Naive B cell (primary cell): ENCODE measurements at regions not wholly inside any gene's neighbourhood (a gene's known extent, or its start where the extent isn't known, plus 50 kb on each side); places are given as distances from the start of the nearest gene placed in this dataset.

Source experiments
- ATAC-seq, 2 donors: fragments of 150-1000 bp; cut with Tn5 transposase; 2 replicates each; pipeline ENCODE4 v1.10.0; 2021; ENCODE audit warnings: low read depth in 2 of 2, mild to moderate bottlenecking in 2 of 2, moderate library complexity in 2 of 2
- DNase-seq: peaks from one replicate; pipeline ENCODE4 v3.0.0; 2022
- H3K27ac Mint-ChIP-seq, 6 donors: one replicate each; pipeline ENCODE4 v1.8.0; 2020 to 2022; ENCODE audit warnings: mild to moderate bottlenecking in 6 of 6, mixed read lengths in 6 of 6, moderate library complexity in 5 of 6, inconsistent platforms in 2 of 6
- H3K27me3 Mint-ChIP-seq, 3 donors: one replicate each; pipeline ENCODE4 v1.8.0; 2021 to 2022; ENCODE audit warnings: mixed read lengths in 3 of 3, mild to moderate bottlenecking in 1 of 3
- H3K36me3 Mint-ChIP-seq, 2 donors: one replicate each; pipeline ENCODE4 v1.8.0; 2020 to 2022; ENCODE audit warnings: mixed read lengths in 2 of 2, inconsistent platforms in 1 of 2, mild to moderate bottlenecking in 1 of 2
- H3K4me1 Mint-ChIP-seq, 3 donors: one replicate each; pipeline ENCODE4 v1.8.0; 2020 to 2022; ENCODE audit warnings: mixed read lengths in 3 of 3, inconsistent platforms in 1 of 3, mild to moderate bottlenecking in 1 of 3, moderate library complexity in 1 of 3
- H3K4me3 Mint-ChIP-seq, 8 donors: one replicate each; pipeline ENCODE4 v1.8.0; 2020 to 2022; ENCODE audit warnings: mild to moderate bottlenecking in 8 of 8, mixed read lengths in 8 of 8, moderate library complexity in 8 of 8, inconsistent platforms in 2 of 8
- H3K9me3 Mint-ChIP-seq, 7 donors: one replicate each; pipeline ENCODE4 v1.8.0; 2020 to 2022; ENCODE audit warnings: mixed read lengths in 7 of 7, mild to moderate bottlenecking in 5 of 7, inconsistent platforms in 2 of 7, moderate library complexity in 1 of 7

DNA sequence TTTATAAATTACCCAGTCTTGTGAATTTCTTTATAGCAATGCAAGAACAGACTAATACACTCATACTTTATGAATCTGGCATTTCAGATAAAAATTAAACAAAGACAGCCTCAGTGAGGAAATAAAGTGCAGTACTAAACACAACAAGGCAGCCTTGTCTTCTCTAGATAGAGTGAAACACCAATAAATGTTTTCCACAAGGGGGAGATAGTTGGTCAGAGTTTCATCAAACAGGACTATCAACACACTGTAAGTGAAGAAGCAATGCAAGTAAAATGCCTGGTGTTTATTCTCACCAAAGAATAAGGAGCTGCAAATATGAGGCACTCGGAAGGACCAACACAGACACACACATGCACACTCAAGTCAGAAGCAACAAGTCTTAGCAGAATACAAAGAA is 62.8 kb downstream of the FAM9B start:
- Mint-ChIP-seq H3K36me3 (no peaks in the 10 kb centered on the region), H3K27ac (no peak overlapping the region), H3K4me1 (no peaks in the 10 kb centered on the region), H3K4me3 (no peak overlapping the region), H3K27me3 (peaks cover 0 to 2% (median under 1%) of the 10 kb centered on the region in 3 donors), H3K9me3 (peaks cover 0 to 10% (median 2%) of the 10 kb centered on the region in 7 donors)
- DNase-seq (peak; percentile 21), ATAC-seq (peak; percentile 55 to 70)

DNA sequence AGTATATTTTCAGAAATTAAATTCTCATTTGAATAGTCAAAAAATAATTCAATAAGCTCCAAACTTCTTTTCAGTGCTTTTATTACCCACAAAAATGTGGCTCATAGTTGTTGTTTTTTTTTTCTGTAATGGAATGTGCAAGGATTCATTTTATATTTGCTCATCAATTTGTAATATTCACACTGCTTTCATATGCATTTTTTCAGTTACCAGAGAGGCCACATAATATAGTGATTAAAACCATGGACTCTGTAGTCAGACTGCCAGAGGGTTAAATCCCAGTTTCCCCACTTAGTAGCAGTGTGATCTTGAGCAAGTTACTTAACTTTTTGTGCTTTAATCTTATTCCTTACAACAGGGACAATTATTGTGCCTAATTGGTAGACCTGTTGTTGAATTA is 64.5 kb downstream of the FAM9B start:
- no peak for ATAC-seq
- Mint-ChIP-seq H3K4me1 (no peaks in the 10 kb centered on the region), H3K9me3 (peaks cover 1 to 20% (median 8%) of the 10 kb centered on the region in 7 donors), H3K27me3 (peaks cover 0 to 13% (median 6%) of the 10 kb centered on the region in 3 donors), H3K4me3 (no peak overlapping the region), H3K36me3 (peaks cover 0 to 2% of the 10 kb centered on the region in 2 donors), H3K27ac (no peak overlapping the region)
- DNase-seq: no peak

DNA sequence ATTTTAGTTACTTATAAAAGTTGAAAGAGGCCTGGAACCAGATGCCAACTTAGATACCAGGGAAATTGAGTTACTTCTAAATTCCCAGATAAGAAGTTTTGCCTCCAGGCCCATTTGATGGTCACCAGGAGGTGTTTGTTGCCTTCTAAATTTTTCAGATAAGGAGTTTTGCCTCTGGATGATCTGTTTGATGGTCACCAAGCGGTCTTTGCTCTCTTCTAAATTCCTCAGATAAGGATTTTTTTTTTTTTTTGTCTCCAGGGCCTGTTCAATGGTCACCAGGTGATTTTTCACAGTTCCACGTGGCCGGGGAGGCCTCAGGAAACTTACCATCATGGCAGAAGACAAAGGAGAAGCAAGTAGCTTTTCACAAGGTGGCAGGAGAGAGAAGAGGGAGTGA is 66.5 kb downstream of the FAM9B start:
- Mint-ChIP-seq H3K4me1 (no peaks in the 10 kb centered on the region), H3K36me3 (peaks cover 0 to 4% of the 10 kb centered on the region in 2 donors), H3K27me3 (peaks cover 0 to 27% (median 6%) of the 10 kb centered on the region in 3 donors), H3K4me3 (no peak overlapping the region), H3K27ac (no peak overlapping the region), H3K9me3 (peaks cover 4 to 36% (median 24%) of the 10 kb centered on the region in 7 donors)
- no peak for ATAC-seq
- no peak for DNase-seq

DNA sequence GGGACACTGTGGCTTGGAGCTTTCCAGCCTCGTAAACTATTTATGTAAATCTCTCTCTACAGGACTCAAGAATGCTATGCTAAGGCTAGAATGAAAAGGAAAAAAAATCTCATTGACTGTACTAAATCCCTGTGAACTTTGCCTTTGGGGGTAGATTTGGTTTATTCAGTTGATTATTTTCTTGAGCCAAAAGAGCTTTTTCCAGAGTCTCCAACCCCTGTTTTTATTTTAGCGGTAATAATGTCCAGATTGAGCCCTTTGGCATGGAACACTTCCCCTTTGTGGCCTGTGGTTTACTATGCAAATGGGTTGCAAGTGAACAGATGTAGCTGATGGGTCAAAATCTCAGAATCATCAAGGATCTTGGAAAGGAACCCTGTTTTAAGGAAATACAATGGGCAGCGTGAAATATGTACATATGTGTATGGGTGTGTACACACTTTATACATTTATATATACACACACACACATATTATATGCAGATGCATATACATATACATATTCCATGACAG is 72.9 kb downstream of the FAM9B start:
- Mint-ChIP-seq H3K4me1 (peaks cover 8 to 23% (median 14%) of the 10 kb centered on the region in 3 donors), H3K4me3 (peak overlapping the region in 1 of 8 donors; percentile 7), H3K27ac (no peak overlapping the region), H3K9me3 (peaks cover 0 to 28% (median 24%) of the 10 kb centered on the region in 7 donors), H3K36me3 (peaks cover 4 to 7% of the 10 kb centered on the region in 2 donors), H3K27me3 (peaks cover 39 to 53% (median 42%) of the 10 kb centered on the region in 3 donors)
- ATAC-seq: peak; percentile 72 to 84
- DNase-seq: peak; percentile 26

DNA sequence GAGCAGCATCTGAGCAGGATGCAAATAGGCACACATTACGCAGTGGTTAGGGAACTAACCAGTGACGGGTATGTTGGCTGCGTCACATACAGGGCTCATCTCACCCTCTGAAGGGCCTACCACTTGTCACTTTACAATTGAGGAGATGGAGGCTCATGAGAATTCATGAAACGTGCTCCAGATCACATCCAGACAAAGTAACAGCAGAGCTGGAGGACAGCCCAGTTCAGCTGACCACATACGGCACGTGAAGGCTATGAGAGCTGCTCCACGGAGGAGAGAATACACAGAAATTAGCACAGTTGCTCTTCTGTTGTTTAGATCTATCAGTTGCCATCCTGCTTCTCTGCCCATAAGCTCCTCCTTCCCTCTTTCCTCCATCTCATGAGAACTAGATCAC is 78.4 kb downstream of the FAM9B start:
- DNase-seq: no peak
- peaks cover 0 to 7% of the 10 kb centered on the region in 2 donors for H3K36me3 Mint-ChIP-seq
- no peaks in the 10 kb centered on the region for H3K9me3 Mint-ChIP-seq
- no peak for ATAC-seq
- no peak overlapping the region for H3K4me3 Mint-ChIP-seq
- no peak overlapping the region for H3K27ac Mint-ChIP-seq
- peaks cover 40 to 48% (median 45%) of the 10 kb centered on the region in 3 donors for H3K27me3 Mint-ChIP-seq
- peaks cover 5 to 14% (median 8%) of the 10 kb centered on the region in 3 donors for H3K4me1 Mint-ChIP-seq

DNA sequence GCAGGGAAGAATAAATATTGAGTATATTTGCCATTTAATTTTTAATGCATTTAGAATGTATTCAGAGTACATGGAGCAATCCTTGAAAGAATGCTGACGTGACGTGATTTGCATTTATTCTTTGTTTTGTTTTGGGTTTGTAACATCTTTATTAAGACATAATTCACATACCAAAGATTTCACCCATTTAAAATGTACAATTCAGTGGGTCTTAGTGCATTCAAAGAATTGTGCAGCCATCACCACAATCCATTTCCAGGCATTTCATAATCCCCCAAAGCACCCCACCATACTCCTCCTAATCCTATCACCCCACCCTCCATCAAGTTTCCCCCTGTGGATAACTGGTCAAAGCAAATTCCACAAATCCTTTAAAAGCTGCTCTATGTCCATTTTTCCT is 87.4 kb downstream of the FAM9B start:
- Mint-ChIP-seq H3K4me3 (peak overlapping the region in 1 of 8 donors; percentile 29), H3K27ac (no peak overlapping the region), H3K4me1 (no peaks in the 10 kb centered on the region), H3K36me3 (no peaks in the 10 kb centered on the region), H3K9me3 (no peaks in the 10 kb centered on the region), H3K27me3 (peaks cover 15 to 34% (median 30%) of the 10 kb centered on the region in 3 donors)
- ATAC-seq (no peak), DNase-seq (no peak)

DNA sequence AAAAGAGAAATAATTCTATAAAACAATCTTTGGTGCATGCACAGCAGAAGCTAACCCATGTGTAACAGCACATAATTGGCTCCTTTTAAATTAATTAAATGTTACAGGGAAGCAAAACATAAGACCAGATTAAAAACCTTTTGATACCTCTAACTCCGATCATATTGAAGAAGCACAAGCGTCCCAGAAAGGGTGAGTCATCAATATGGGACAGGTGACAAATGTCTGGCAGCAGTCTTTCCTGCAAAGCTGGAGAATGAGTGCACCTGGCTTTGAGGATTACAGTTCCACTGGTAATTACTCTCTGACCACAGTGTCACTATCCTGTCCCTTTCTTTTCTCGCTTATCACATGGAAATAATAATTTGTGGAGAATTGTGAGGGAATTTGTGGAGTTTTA is 94.6 kb downstream of the FAM9B start:
- no peak overlapping the region for H3K27ac Mint-ChIP-seq
- ATAC-seq: no peak
- H3K27me3 Mint-ChIP-seq: peaks cover 9 to 32% (median 24%) of the 10 kb centered on the region in 3 donors
- DNase-seq: no peak
- no peaks in the 10 kb centered on the region for H3K36me3 Mint-ChIP-seq
- H3K9me3 Mint-ChIP-seq: peaks cover 2 to 18% (median 10%) of the 10 kb centered on the region in 7 donors
- no peak overlapping the region for H3K4me3 Mint-ChIP-seq
- H3K4me1 Mint-ChIP-seq: no peaks in the 10 kb centered on the region

DNA sequence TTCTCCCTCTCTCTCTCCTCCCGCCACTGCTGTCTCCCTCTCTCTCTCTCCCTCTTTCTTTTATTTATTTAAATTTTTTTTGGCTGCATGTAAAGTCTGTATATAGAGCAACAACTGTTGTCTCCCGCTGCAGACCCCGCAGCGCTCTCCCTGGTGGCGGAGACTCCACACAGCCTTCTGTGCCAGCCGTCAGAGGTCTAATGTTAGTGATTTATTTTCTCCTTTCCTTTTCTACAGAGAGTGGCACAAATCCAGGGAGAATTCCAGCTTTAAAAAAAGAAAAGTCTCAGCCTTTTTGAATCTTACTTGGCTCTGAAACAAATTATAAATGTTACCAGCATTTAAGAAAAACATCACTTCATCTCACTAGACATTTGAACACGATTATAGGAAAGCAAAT is 106.2 kb downstream of the FAM9B start:
- H3K27ac Mint-ChIP-seq: no peak overlapping the region
- no peak overlapping the region for H3K4me3 Mint-ChIP-seq
- peaks cover 11 to 22% (median 15%) of the 10 kb centered on the region in 3 donors for H3K27me3 Mint-ChIP-seq
- no peak for DNase-seq
- no peaks in the 10 kb centered on the region for H3K4me1 Mint-ChIP-seq
- peaks cover 0 to 9% (median 4%) of the 10 kb centered on the region in 7 donors for H3K9me3 Mint-ChIP-seq
- H3K36me3 Mint-ChIP-seq: no peaks in the 10 kb centered on the region
- no peak for ATAC-seq

DNA sequence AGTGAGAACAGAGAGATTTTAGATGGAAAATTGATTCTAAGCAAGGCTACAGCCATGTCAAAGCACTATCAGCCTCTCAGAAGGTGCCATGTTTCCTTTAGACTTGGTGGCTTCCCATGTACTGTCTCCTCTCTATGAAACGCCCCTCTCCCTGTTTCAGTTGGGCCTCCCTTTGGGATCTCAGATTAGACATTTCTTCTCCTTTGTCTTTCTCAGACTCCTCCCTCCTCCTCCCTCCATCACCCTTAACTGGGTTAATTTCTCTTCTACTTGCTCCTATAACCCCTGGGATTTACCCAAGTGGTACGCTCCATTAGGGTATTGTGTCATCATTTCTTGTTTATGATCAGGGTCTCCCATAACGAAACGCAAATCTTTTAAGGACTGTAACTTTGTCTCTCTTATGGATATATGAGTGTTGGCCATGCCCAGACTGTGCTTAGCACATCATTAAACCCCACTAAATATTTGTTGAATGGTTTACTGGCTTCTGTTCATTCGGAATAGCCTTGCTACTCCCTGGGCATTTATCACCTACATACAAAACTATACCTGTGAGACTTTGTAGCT is 106.8 kb downstream of the FAM9B start:
- no peaks in the 10 kb centered on the region for H3K4me1 Mint-ChIP-seq
- ATAC-seq: no peak
- H3K27ac Mint-ChIP-seq: no peak overlapping the region
- H3K36me3 Mint-ChIP-seq: no peaks in the 10 kb centered on the region
- no peak for DNase-seq
- peaks cover 0 to 9% (median 0%) of the 10 kb centered on the region in 7 donors for H3K9me3 Mint-ChIP-seq
- peaks cover 11 to 22% (median 15%) of the 10 kb centered on the region in 3 donors for H3K27me3 Mint-ChIP-seq
- H3K4me3 Mint-ChIP-seq: no peak overlapping the region

DNA sequence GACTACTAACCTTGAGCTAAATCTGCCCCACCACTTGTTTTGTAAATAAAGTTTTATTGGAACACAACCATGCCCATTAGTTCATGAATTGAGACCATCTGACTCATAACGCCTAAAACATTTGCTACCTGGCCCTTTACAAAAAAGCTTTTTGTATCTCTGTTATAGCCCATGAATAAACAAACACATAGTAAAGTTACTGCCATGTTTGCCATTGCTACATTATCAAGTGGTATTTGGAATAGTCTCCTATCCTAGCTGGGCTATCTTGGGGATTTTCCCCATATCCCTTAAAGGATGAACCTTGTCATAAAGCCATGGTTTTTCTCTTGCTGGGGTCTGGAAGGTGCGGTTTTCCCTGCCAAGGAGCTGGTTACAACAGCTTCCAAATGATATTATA is 112.3 kb downstream of the FAM9B start:
- Mint-ChIP-seq H3K27ac (no peak overlapping the region), H3K4me3 (no peak overlapping the region)

DNA sequence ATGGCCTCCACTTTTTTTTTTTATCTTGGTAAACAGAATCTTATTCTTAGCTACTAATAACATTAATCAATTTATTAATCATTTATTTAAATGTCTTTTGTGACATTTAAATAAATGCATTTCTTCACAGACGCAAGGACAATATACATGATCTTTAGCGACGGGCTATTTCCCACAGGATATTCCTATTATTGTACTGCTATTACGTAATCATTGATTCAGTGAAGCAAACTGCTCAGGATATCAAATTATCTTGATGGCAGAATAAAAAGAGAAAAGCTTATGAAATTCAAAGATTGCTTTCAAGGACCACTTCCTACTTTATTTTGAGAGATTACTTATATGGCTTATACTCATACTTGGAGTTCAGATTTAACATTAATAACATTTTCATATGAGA is 114.1 kb downstream of the FAM9B start:
- no peak for ATAC-seq
- Mint-ChIP-seq H3K27ac (no peak overlapping the region), H3K27me3 (peaks cover 5 to 21% (median 11%) of the 10 kb centered on the region in 3 donors), H3K36me3 (no peaks in the 10 kb centered on the region), H3K4me1 (no peaks in the 10 kb centered on the region), H3K9me3 (no peaks in the 10 kb centered on the region), H3K4me3 (no peak overlapping the region)
- no peak for DNase-seq

More for the DNA sequence above, 112.3 kb downstream of the FAM9B start:
- peaks cover 11 to 35% (median 20%) of the 10 kb centered on the region in 3 donors for H3K27me3 Mint-ChIP-seq
- H3K36me3 Mint-ChIP-seq: no peaks in the 10 kb centered on the region
- ATAC-seq (no peak), DNase-seq (no peak)
- H3K4me1 Mint-ChIP-seq: no peaks in the 10 kb centered on the region
- H3K9me3 Mint-ChIP-seq: no peaks in the 10 kb centered on the region

DNA sequence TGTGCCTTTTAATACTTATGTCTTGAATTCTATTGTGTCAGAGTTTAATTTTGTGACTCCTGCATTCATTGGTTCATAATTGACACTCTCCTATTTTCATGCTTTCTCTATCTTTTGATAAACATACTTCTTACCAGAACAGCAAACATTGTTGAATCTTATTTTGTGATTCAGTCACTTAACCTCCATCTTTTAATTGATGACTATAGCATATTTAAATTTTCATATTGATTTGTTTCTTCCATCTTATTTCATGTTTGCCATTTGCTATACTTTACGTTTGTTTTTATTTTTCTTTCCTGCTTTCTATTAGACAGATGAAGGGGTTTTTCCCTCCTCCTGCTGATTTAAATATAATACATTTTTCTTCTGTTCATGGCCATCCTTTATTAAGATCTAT is 115.5 kb upstream of the FAM9A start:
- Mint-ChIP-seq H3K27ac (peak overlapping the region in 1 of 6 donors; percentile 6), H3K4me3 (no peak overlapping the region), H3K36me3 (no peaks in the 10 kb centered on the region), H3K27me3 (peaks cover 4 to 14% (median 6%) of the 10 kb centered on the region in 3 donors), H3K4me1 (no peaks in the 10 kb centered on the region), H3K9me3 (peaks cover 0 to 2% (median 0%) of the 10 kb centered on the region in 7 donors)
- ATAC-seq (no peak), DNase-seq (no peak)

DNA sequence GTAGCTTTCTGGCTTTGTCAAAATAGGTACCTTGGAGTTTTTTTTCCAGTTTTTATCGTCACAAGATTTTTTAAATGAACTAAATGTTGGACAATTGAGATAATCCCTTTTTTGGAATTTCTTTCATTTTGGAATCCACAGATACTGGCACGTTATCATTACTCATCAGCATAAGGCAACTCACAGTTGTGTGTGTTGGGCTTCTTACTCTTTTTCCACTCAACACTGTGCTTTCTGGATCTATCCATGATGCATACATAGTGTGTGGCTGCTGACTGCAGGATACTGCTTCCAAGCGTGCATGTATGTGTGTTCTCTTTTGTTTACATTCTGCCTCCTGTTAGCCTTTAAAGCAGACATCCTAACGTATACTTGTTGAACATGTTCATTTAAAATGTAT is 113.5 kb upstream of the FAM9A start:
- peaks cover 0 to 3% (median 0%) of the 10 kb centered on the region in 7 donors for H3K9me3 Mint-ChIP-seq
- no peak for ATAC-seq
- no peaks in the 10 kb centered on the region for H3K4me1 Mint-ChIP-seq
- H3K27me3 Mint-ChIP-seq: peaks cover 4 to 24% (median 6%) of the 10 kb centered on the region in 3 donors
- no peak overlapping the region for H3K27ac Mint-ChIP-seq
- no peak overlapping the region for H3K4me3 Mint-ChIP-seq
- DNase-seq: no peak
- H3K36me3 Mint-ChIP-seq: no peaks in the 10 kb centered on the region

DNA sequence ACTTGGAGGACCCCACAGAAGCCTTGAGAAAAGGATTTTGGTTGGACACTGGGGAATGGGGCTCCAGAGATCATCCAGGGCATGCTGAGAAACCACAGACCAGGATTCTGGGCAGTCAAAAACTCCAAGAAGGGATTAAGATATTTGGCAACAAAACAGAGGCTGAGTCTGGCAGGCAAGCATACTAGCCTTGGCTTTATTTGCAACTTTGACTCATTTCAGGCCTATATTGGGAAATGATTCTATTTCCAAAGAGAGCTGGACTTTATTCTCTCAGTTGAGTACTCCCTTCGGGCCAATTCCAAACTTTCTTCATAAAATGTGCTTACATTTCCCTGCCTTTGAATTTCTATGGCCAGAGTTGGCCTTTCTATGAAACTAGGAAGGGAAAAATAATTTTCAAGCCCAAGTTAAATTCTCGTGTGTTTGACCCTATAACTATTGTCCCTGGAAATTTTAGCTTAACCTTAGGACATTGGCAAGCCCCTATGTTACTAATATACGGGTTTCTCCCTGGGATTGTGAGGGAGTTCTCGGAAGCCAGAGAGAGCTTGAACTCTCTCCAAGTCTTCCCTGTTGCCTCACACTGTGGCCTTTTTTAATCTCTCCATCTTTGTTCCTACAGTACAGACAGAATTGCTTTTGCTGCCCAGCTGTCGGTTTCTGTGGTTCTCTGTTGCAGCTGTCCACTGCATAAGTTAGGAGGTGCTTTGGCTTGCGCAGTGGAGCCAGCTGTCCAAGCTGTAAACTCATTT is 112.6 kb upstream of the FAM9A start:
- Mint-ChIP-seq H3K4me1 (no peaks in the 10 kb centered on the region), H3K27ac (no peak overlapping the region), H3K9me3 (peaks cover 0 to 3% (median 0%) of the 10 kb centered on the region in 7 donors), H3K4me3 (no peak overlapping the region), H3K36me3 (no peaks in the 10 kb centered on the region), H3K27me3 (peaks cover 4 to 22% (median 9%) of the 10 kb centered on the region in 3 donors)
- no peak for ATAC-seq
- no peak for DNase-seq
